HG02973 (cell line): ENCODE measurements at regions not wholly inside any gene's neighbourhood (a gene's known extent, or its start where the extent isn't known, plus 50 kb on each side); places are given as distances from the start of the nearest gene placed in this dataset.
A peak's percentile ranks its signal among the peaks of the same experiment; 100 is the strongest.

Experiments used
- ATAC-seq: cut with Tn5 transposase; IDR thresholded peaks from one replicate; pipeline ENCODE4 v1.9.1; 2021; ENCODE audit warnings: moderate library complexity; ENCODE audit not compliant: unreplicated experiment

DNA sequence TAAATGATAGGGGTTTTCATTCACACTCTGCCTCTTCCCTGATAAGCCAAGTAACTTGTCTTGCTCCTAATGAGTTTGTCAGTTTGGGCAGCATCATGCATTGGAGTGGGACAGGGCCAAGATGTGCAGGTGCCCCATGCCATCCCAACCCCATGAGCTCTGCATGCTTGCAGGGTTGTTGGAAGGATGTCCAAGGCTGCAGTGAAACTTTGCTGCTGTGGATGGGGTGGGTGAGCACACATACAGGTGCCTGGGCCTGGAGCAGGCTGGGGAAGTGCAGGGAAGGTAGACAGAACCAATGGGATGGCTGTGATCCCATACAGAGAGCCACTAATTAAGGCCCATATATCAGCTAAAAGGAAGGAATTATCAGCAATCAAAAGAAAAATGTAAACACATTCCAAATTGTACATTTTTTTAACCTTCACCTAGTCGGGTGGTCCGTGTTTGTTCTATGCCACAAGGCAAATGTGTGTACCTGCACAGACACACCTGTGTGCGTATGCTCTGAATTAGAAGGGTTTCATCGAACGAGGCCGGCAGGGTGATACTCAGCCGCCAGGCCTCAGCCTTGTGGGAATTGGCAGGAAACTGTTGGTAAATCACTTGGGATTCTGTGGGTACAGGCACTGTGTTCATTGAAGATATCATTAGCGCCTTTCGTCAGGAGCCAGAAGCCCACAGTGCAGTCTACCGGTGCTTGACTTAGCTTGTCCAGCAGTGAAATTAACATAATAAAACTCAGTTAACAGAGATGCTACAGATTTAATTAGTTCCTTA lies 342.9 kb downstream of the MYCN start:
- ATAC-seq, result no peak

DNA sequence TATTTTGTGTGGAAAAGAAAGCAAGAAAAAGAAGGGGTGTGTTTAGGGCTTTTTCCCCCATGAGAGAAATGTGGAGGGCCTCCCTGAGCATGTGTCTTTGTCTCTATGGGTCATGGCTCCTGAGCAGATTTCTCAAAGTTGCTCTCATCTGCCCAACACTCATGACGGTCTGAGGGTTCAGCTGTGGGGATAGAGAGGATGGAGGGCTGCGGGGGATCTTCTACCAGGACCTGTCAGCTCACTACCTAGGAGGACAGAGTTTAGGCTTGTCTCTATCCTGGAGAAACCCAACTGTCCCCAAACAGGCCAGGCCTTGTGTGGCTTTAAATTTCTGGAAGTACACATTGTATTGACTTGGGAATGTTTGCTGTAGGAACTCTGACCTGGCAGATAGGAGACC lies 342.2 kb downstream of the MYCN start:
- ATAC-seq, result no peak

- peak; percentile 54 for ATAC-seq
Observed at GRCh38 chr2:16281451-16282335, 341.3 kb downstream of the MYCN start.

DNA sequence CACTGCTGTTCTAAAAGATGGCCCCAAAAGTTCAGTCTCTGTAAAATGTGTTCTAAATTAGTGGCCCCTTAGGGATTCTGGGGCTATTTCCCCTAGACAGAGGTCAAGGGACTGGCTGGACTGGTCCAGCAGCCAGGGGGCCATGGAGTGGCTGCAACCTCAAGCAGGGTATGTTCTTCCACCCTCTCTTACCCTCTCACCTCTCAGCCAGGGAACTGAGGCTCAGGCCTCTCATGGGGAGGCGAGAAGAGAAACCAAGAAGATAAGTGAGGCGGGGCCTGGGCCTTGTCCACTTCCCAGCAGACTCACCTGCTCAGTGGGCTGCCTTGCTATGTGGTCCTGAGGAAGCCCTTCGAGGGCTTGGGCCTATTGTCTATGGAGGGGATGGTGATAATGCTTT lies 339.7 kb downstream of the MYCN start:
- no peak for ATAC-seq

- ATAC-seq, result no peak
Observed at GRCh38 chr2:16279641-16280040, 339.3 kb downstream of the MYCN start.

GRCh38 chr2:16279201-16279570 lies 338.8 kb downstream of the MYCN start:
- no peak for ATAC-seq

- ATAC-seq, result no peak
Observed at GRCh38 chr2:16278421-16279200, 338.3 kb downstream of the MYCN start.

DNA sequence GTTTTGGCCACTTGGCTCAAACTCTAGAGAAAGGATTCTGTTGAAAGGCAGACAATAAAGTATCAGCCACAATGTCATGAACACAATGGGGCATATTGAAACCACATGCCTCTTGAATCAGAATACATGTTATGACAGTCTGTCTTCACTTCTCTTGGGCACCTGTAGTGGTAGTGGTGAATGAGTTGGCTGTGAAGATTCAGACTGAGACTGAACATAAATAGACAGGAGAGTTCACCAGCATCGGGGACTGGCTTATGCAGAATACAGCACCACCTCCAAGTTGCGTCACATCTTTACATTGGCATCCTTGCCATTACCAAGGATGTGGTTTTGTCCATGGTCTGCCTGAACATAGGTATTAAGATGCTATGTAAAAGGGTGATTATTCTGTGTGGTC lies 336.8 kb downstream of the MYCN start:
- ATAC-seq, result no peak

- no peak for ATAC-seq
Observed at GRCh38 chr2:16275661-16276060, 335.3 kb downstream of the MYCN start.

- ATAC-seq, result no peak
Observed at GRCh38 chr2:16275131-16275530, 334.8 kb downstream of the MYCN start.

- ATAC-seq, result no peak
Observed at GRCh38 chr2:16273111-16273510, 332.8 kb downstream of the MYCN start.

GRCh38 chr2:16272038-16272788 lies 331.9 kb downstream of the MYCN start:
- no peak for ATAC-seq

DNA sequence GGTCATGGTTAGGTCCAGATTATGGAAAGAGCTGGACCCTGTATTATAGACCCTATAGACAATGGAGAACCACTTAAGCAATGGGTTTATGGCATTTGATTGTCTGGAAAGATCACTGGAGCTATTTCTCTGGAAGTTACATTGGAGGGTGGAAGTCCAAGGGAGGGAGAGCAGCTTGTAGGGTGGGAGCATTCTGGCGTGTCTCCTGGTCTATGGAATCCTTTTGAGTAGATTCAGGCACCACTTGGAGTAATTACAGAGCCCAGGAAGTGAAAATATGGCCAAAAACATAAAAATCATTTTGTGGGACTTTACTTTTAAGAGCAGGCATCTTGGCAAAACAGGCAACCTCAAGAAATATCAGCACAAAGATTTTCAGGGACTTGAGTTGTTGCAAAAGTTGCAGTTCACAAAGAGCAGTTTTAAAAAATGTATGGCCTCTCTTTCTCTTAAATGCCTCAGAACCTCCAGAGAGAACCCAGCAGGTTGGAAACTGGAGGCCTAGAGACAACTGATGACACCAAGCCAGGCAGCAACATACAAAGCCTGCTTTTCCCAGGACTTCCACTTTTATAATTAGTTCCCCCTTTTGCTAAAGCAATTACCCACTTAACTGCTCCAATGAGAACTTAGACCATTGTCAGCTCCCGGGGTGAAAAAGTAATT lies 331.0 kb downstream of the MYCN start:
- no peak for ATAC-seq

DNA sequence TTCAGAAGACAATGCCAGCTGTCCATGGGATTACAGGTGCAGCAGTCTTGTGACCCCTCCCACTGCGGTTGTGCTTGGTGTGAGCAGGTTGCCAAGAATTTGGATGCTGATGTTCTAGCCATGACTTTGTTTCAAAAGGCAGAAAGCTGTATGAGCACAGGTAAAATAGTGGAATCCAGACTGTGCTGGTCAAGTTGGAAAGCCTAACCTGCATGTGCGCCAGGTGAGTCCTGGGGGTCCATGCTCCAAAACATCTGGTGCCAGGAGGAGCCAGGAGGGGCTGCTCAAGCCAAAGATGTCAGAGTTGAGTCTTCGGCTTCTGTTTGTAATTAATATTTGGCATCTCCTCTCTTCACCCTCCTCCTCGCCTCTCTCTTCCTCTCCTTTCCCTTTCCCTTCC lies 330.1 kb downstream of the MYCN start:
- ATAC-seq, result no peak

DNA sequence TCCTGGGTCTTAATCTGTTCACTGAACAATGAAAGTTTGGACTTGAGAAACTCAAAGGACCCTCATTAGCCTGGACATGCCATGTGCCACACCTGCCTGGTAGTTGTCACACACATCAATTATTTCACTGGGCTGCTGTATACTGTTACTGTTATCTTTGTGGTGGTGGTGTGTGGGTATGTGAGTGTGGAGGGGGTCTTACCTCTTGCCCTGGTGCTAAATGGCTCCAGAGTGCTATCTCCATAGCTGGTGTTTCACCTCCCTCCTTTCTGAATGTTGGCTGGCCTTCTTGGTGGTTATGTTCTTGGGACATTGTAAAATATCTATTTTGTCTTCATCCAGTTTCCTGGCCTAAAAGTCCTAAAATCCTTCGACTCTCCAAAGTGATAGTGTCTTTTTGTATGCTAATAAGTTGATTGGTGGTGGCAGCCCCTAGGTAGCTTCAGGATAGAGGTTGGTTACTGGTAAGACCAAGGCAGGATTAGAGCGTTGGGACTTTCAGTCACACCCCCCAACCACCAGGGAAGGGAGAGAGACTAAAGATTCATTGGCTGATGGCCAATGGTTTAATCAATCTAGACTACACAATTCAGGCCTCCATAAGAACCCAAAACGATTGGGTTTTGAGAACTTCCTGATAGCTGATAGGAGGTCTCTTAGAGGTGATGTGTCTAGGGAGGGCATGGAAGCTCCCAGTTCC lies 328.1 kb downstream of the MYCN start:
- ATAC-seq, result no peak

DNA sequence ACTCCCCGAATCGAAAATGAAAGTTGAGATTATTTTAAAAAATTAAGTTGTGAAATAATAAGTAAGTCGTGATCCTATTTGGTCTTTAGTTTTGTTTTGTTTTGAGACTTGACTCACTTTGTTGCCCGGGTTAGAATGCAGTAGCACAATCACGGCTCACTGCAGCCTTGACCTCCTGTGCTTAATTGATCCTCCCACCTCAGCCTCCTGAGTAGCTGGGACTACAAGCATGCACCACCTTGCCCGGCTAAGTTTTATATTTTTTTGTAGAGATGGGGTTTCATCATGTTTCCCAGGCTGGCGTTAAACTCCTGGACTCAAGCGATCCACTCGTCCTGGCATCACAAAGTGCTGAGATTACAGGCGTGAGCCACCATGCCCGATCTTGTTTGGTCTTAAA lies 326.2 kb downstream of the MYCN start:
- no peak for ATAC-seq

DNA sequence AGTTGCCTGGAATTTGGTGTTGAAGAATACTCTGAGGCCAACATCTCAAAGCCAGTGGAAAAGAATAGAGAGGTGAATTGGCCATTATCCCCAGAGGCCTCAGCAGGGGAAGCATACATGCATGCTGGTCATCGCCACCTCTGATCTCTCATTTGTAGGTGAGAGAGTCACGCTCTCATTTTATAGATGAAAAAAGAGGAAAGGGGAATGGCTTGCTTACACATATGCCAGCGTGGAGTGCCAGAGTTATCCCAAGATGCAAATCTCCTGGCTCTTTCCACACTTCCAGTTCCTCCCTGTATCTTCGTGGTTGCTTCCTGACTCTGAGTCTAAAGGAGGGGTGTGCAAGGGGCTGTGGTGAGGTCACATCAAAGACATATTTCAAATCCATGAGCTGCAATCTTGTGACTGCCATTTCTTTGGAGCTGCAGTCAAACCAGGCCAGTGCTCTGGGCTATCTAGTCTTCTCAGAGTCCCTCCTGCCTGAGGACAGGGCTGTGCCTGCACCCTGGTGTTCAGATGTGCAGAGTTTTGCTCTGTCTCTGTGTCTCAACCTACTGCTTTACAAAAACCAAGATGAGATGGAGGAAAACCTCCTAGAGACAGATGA lies 324.7 kb downstream of the MYCN start:
- no peak for ATAC-seq

GRCh38 chr2:16264491-16264890 lies 324.1 kb downstream of the MYCN start:
- ATAC-seq, result no peak

DNA sequence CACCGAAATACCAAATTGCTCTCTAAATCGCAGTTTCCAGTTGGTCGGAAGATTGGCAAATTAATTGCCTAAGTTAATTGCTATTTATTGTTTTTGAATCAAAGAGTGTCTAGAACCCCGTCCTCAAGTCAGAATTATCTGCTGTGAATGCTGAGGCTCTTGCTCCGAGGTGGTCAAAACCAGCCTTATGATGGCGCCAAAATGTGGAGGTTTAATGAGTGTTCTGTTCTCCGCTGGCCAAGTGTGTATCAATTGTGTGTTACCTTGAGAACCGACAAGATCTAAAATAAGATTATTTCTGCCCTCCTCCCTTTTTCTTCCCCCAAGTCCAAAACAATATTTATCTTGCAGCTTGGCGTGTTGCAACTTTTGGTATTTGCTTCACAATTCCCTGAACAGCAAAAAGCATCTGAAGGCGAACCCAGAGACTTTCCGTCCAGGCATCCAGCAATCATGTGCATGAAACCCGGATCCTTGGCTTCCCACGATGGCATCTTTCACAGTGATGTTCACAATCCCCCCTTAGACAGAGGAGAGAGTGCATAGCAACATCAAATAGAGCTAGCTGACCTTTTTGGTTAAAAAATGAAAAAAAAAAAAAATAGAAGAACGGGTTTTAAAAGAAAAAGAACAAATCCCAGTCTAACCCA lies 323.0 kb downstream of the MYCN start:
- ATAC-seq, result no peak
